Stimulated activated naive CD4-positive, alpha-beta T cell (primary cell): ENCODE measurements at regions not wholly inside any gene's neighbourhood (a gene's known extent, or its start where the extent isn't known, plus 50 kb on each side); places are given as distances from the start of the nearest gene placed in this dataset.
"Not testable (repeated sequence)": the region's sequence is repeated elsewhere in the genome, so short reads cannot be mapped to it uniquely, and the experiment has no call there.

ENCODE experiments used
- DNase-seq, 6 experiments: peaks; one replicate each; lab custom pipeline; 2025; lab: John Stamatoyannopoulos, UW

- DNase-seq: no peak
These were observed 466.6 kb upstream of the C1orf87 start for GRCh38 chr1:60540141-60540540.

- DNase-seq: no peak
These were observed 462.1 kb upstream of the C1orf87 start for GRCh38 chr1:60535713-60536112.

DNA sequence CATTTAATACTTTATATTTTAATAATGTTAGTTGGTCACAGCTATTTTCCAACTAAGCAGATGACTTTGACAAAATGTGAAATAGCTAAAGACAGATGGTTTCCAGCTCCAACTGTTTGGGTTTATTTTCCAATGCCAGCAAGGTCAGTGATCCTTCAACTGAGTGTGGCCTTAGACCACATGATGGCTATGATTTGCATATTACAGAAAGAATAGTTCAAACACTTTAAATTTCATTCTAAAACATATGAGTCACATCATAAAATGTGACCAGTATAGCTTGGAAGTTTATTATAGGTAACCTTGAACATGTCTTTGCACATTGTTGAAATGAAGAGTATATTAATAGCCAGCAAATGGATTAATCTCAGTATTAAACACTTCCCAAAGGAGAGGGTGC, 454.0 kb upstream of the C1orf87 start:
- no peak for DNase-seq

DNA sequence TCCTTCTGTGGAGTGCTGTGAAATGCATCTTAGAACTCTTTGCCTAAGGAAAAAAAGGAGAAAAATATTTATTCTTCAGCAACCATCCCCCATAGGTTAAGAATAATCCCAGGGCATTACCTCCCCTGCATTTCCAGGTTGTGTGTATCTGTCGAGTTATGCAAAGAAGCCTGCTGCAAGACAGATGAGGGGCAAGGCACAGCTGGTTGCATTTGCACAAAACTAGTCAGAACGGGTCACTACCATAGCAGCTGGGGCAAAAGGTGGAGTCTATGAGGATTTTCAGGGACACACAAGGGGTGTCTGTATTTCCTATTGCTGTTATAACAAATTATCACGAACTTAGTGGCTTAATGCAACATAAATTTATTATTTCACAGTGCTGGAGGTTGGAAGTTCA, 443.4 kb upstream of the C1orf87 start:
- no peak for DNase-seq

DNA sequence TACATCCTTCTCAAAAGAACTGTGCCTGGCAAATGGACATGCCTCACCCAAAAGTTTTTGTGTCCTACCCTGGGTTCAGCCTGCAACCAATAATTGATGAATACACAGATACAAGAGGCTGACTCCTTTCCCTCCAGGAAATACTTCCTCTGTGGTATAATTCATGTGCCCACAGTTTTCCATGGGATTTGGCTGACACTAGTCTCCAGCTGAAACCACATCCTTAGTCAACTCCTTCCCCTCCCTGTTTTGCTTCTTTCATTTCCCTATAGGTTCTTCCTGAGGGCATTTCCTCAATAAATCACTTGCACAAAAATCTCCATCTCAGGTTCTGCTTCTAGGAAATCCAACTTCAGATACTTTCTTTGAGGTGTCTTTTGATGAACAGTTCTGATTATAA, 436.6 kb upstream of the C1orf87 start:
- DNase-seq: no peak

DNA sequence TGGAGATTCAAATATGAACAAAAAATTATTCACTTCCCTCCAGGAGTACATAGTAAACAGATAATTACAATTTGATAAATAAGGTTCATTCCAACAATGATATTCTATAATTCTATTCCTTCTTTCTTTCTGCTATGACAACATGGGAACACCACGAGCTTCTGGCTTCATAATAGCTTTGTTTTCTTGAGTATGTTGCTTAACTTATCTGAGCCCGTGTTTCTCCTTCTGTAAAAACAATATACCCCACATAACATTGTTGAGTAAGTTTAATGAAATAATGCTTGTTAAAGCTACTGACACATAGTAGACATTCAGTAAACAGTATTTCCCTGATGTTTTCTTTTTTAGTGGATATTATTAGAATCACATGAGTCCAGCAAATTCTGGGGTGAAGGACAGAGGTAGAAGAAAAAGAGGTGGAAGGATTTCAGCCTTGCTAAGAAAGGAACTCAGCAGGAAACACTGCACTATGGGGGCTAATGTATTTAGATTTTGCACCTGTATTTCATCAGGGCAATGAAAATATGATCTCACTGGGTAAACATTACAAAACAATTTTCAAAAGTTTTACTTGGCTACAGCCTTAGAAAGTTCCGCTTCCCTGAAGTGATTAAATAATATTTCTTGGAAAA, 430.8 kb upstream of the C1orf87 start:
- no peak for DNase-seq

DNA sequence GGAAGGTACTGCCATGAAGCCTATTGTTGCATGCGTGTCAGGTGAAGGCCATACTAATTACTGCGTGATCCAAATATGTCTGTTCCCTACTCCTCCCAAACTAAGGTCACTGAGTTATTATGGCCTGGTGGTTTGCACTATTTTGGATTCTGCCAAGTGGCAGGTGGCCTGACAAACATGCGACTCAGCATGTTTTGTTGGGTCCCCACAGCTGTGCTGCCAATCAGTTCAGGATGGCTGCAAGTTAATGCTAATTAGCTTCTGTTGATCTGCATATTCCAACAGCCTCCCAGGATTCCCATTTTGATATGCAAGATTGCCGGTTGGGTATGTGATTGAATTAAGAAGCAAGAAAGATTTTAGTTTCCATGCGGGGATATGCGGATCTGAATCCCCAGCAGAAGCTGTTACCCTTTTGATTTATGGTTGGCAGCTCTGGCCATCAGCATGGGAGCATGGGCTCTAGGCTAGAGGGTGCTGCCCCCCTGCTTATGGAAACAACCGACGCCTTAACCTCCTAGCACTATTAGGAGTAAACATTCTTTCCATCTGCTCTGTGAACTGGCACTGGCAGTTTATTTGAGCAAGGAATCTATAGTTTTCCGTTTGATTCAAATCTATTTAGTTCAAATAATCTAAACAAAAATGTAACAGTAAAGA, 429.8 kb upstream of the C1orf87 start:
- no peak for DNase-seq

- no peak for DNase-seq
These were observed 428.9 kb upstream of the C1orf87 start for GRCh38 chr1:60502506-60502905.

GRCh38 chr1:60489916-60490480, 416.4 kb upstream of the C1orf87 start:
- DNase-seq: not testable (repeated sequence)

- no peak for DNase-seq
These were observed 415.3 kb upstream of the C1orf87 start for GRCh38 chr1:60488847-60489246.

- DNase-seq: no peak
These were observed 414.2 kb upstream of the C1orf87 start for GRCh38 chr1:60487565-60488345.

GRCh38 chr1:60483509-60483908, 409.9 kb upstream of the C1orf87 start:
- no peak for DNase-seq

GRCh38 chr1:60470246-60470645, 396.7 kb upstream of the C1orf87 start:
- DNase-seq: no peak

DNA sequence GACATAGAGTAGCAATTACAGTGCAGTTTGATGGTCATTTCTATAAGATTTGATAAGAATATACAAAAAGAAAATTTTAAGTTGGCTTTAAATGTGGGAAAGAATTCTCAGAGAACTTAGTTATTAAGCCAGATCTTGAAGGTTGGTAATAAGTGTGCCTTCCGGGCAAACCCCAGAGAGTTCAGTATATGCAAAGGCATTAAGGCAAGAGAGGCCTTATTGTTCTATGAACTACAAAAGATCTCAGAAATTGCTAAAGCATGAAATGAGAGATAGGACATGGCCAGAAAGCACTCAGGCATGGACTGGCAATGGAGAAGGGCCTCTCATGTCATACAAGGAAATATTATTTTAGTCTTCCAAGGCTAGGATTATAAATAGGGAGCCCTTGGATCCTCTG, 390.2 kb upstream of the C1orf87 start:
- no peak for DNase-seq

- DNase-seq: no peak
These were observed 389.6 kb upstream of the C1orf87 start for GRCh38 chr1:60463146-60463545.

DNA sequence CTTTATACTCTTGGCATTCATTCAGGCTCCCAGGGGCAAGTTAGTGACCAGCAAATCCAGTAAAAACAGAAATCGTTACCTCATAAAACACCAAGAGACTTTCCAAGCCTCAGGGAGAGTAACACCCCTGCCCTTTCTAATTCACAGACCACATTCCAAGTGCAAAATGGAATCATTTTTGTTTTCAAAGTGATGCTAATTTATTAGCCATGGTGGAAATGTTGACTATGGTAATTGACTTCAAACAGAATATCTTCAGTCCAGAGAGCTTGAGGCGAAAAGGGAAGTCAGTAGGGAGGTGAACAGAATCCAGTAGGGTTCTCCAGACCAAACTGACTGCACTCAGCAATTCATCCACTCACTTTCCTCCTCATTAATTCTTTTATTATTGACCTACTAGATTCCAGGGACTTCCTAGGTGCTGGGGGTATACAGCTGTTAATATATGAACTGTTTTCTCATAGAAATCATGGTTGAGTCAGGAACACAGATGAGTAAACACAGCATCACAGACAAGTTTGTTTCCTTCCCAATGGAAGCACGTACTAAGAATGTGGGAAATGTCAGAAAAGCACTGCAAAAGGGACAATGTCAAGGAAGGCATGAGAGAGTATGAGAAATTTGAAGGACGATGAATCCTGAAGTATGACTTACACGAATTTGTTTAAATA, 388.5 kb upstream of the C1orf87 start:
- no peak for DNase-seq

- no peak for DNase-seq
These were observed 384.5 kb upstream of the C1orf87 start for GRCh38 chr1:60458111-60458510.

DNA sequence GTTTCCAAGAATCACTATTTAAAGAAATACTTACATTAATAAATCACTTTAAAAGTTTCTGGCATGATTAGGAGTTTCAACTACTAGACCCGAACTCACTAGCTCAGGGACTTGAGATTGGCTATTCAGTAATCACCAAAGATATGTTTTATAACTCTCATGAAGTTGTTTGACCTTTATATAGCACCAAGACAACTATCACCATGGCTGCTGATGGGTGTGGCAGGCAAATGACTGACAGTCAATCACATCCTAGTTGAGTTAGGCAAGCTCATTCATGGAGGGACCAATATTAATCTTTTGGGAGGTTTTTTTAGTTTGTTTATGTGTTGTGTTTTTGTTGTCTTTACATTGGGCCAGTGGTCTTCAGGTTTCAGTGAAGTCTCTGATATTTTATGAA, 376.3 kb upstream of the C1orf87 start:
- DNase-seq: no peak

- DNase-seq: no peak
These were observed 375.3 kb upstream of the C1orf87 start for GRCh38 chr1:60448850-60449249.

GRCh38 chr1:60444680-60445079, 371.1 kb upstream of the C1orf87 start:
- no peak for DNase-seq

DNA sequence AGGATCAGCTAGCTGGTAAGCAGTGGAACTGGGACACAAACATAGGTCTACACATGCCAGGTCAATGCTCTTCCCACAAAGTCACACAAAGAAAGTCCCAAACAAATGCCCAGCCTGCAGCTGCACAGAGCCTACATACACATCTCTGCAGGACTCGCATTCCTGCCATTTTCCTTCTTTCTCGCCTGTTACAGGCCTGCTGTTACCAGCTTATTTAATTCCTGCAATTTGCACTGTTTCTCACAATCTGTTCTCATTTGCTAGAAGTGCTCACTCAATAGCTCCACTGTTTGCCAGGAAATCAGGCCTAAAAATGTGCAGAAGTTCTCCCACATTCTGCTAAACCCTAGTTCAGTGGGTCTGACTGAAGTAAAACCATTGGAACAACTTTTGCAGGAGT, 362.6 kb upstream of the C1orf87 start:
- no peak for DNase-seq

DNA sequence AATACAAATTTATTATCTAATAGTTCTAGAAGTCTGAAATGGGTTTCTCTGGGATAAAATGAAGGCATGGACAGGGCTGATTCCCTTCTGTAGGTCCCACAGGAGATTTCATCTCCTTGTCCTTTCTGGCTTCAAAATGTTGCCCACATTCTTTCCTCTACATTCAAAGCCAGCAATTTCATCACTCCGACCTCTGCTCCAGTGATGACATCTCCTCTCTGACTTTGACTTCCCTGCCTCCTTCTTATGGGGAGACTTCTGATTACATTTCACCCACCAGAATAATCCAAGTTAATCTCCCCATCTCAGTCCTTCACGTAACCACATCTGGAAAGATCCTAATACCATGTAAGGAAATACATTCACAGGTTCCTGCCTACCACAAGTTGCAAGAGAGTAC, 358.0 kb upstream of the C1orf87 start:
- no peak for DNase-seq
